ENCODE measurements at regions not wholly inside any gene's neighbourhood (a gene's known extent, or its start where the extent isn't known, plus 50 kb on each side); places are given as distances from the start of the nearest gene placed in this dataset.
"Not testable (repeated sequence)": the region's sequence is repeated elsewhere in the genome, so short reads cannot be mapped to it uniquely, and the experiment has no call there.

- DNase-seq (ENCODE audit: extremely low read depth, low read depth), result no peak
Measured at GRCh38 chr10:4234661-4235060, 449.7 kb upstream of the KLF6 start.

DNA sequence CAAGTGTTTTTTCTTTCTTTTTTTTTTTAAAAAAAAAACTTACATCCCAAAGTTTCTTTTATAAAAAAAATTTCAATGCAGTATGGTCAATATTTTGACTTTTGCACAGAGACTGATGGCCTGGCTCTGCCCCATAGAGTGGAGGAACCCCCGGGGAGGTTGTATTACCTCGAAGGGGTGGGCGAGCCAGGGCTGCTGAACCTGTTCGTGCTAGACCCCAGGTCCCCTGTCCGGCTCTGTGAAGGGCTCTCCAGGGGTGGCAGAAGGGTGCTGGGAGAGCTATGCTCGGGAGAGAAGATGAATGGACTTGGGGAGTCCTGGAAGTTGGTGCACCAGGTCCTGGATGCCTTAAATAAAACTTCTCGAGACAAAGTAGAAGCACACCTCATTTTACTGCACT lies 446.4 kb upstream of the KLF6 start:
- no peak overlapping the region for H3K4me3 ChIP-seq (replicated peaks; ENCODE audit: low read depth, low read length)
- DNase-seq (ENCODE audit: extremely low read depth, low read depth), result no peak
- TF ChIP-seq, protein P1, sequence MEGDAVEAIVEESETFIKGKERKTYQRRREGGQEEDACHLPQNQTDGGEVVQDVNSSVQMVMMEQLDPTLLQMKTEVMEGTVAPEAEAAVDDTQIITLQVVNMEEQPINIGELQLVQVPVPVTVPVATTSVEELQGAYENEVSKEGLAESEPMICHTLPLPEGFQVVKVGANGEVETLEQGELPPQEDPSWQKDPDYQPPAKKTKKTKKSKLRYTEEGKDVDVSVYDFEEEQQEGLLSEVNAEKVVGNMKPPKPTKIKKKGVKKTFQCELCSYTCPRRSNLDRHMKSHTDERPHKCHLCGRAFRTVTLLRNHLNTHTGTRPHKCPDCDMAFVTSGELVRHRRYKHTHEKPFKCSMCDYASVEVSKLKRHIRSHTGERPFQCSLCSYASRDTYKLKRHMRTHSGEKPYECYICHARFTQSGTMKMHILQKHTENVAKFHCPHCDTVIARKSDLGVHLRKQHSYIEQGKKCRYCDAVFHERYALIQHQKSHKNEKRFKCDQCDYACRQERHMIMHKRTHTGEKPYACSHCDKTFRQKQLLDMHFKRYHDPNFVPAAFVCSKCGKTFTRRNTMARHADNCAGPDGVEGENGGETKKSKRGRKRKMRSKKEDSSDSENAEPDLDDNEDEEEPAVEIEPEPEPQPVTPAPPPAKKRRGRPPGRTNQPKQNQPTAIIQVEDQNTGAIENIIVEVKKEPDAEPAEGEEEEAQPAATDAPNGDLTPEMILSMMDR (IDR thresholded peaks at IDR 0.05; ENCODE audit: low read depth, low read length, missing control alignments), result no peak

More at GRCh38 chr10:4234661-4235060, 449.7 kb upstream of the KLF6 start:
- TF ChIP-seq, protein P1 (IDR thresholded peaks at IDR 0.05; ENCODE audit: low read depth, low read length, missing control alignments), result no peak
- H3K4me3 ChIP-seq (replicated peaks; ENCODE audit: low read depth, low read length), result no peak overlapping the region

- TF ChIP-seq, protein P1 (IDR thresholded peaks at IDR 0.05; ENCODE audit: low read depth, low read length, missing control alignments), result no peak
- no peak overlapping the region for H3K4me3 ChIP-seq (replicated peaks; ENCODE audit: low read depth, low read length)
- no peak for DNase-seq (ENCODE audit: extremely low read depth, low read depth)
Measured at GRCh38 chr10:4230036-4230435, 445.0 kb upstream of the KLF6 start.

GRCh38 chr10:4229106-4229505 lies 444.1 kb upstream of the KLF6 start:
- H3K4me3 ChIP-seq (replicated peaks; ENCODE audit: low read depth, low read length), result no peak overlapping the region
- TF ChIP-seq, protein P1 (IDR thresholded peaks at IDR 0.05; ENCODE audit: low read depth, low read length, missing control alignments), result no peak
- no peak for DNase-seq (ENCODE audit: extremely low read depth, low read depth)

- TF ChIP-seq, protein P1 (IDR thresholded peaks at IDR 0.05; ENCODE audit: low read depth, low read length, missing control alignments), result no peak
- H3K4me3 ChIP-seq (replicated peaks; ENCODE audit: low read depth, low read length), result no peak overlapping the region
- no peak for DNase-seq (ENCODE audit: extremely low read depth, low read depth)
Measured at GRCh38 chr10:4227586-4227985, 442.6 kb upstream of the KLF6 start.

DNA sequence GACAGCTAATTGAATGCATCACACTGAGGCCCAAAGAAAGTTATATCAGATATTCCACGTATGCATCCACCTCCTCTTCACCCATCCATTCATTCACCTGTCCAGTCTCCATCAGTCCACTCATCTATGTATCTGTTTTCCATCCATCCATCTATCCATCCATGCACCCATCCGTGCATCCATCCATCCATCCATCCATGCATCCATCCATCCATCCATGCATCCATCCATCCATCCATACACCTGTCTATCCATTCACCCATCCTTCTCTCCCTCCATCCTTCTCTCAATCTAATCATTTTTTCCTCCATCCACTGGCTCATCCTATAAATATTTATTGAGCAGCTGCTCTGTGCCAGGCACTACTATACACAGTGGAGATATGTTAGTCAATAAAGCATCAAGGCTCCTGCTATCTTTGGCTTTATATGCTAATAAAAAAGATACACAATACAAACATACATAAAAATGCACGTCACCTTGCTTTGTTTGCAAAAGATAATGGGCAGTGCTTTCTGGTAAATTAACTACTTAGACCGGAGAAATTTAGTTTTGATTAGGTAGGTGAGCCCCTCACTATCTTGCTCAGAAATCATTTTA lies 442.0 kb upstream of the KLF6 start:
- TF ChIP-seq, protein P1 (IDR thresholded peaks at IDR 0.05; ENCODE audit: low read depth, low read length, missing control alignments), result no peak
- DNase-seq (ENCODE audit: extremely low read depth, low read depth), result no peak
- no peak overlapping the region for H3K4me3 ChIP-seq (replicated peaks; ENCODE audit: low read depth, low read length)

DNA sequence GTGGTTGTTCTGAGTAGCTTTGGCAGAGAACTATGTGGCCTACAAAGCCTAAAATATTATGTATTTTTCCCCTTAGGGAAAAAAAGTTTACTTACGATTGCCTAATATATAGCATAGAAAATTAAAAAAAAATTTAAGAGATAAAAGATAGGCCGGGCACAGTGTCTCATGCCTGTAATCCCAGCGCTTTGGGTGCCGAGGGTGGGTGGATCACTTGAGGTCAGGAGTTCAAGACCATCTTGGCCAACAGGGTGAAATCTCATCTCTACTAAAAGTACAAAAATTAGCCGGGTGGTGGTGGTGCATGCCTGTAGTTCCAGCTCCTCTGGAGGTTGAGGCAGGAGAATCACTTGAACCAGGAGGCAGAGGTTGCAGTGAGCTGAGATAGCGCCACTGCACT lies 439.2 kb upstream of the KLF6 start:
- no peak overlapping the region for H3K4me3 ChIP-seq (replicated peaks; ENCODE audit: low read depth, low read length)
- no peak for DNase-seq (ENCODE audit: extremely low read depth, low read depth)
- TF ChIP-seq, protein P1 (IDR thresholded peaks at IDR 0.05; ENCODE audit: low read depth, low read length, missing control alignments), result no peak

GRCh38 chr10:4221310-4221709 lies 436.3 kb upstream of the KLF6 start:
- H3K4me3 ChIP-seq (replicated peaks; ENCODE audit: low read depth, low read length); DNase-seq (ENCODE audit: extremely low read depth, low read depth): not testable (repeated sequence)
